BE2C (cell line): ENCODE measurements at regions not wholly inside any gene's neighbourhood (a gene's known extent, or its start where the extent isn't known, plus 50 kb on each side); places are given as distances from the start of the nearest gene placed in this dataset.
A peak's percentile ranks its signal among the peaks of the same experiment; 100 is the strongest.

Experiments
- DNase-seq: peaks from one replicate; pipeline ENCODE4 v3.0.0-alpha.2; 2020
- H3K27me3 ChIP-seq: fragments of 250-450 bp; sonication (Bioruptor Pico); 2 replicates; pipeline ENCODE4 v1.5.1; 2020; ENCODE audit warnings: mild to moderate bottlenecking
- H3K36me3 ChIP-seq: fragments of 250-450 bp; sonication (Bioruptor Pico); 2 replicates; pipeline ENCODE4 v1.5.1; 2020; ENCODE audit warnings: mild to moderate bottlenecking
- H3K4me1 ChIP-seq: fragments of 250-450 bp; sonication (Bioruptor Pico); 2 replicates; pipeline ENCODE4 v1.5.1; 2020
- H3K4me3 ChIP-seq: 2 replicates; pipeline ENCODE4 v1.5.1; 2011; ENCODE audit warnings: low read depth, low read length
- H3K9me3 ChIP-seq: fragments of 250-450 bp; sonication (Bioruptor Pico); 2 replicates; pipeline ENCODE4 v1.5.1; 2020
- TF ChIP-seq, protein P1 (sequence below): IDR thresholded peaks from 2 replicates; pipeline ENCODE4 v1.5.1; 2012; ENCODE audit warnings: mild to moderate bottlenecking, low read depth, low read length

DNA sequence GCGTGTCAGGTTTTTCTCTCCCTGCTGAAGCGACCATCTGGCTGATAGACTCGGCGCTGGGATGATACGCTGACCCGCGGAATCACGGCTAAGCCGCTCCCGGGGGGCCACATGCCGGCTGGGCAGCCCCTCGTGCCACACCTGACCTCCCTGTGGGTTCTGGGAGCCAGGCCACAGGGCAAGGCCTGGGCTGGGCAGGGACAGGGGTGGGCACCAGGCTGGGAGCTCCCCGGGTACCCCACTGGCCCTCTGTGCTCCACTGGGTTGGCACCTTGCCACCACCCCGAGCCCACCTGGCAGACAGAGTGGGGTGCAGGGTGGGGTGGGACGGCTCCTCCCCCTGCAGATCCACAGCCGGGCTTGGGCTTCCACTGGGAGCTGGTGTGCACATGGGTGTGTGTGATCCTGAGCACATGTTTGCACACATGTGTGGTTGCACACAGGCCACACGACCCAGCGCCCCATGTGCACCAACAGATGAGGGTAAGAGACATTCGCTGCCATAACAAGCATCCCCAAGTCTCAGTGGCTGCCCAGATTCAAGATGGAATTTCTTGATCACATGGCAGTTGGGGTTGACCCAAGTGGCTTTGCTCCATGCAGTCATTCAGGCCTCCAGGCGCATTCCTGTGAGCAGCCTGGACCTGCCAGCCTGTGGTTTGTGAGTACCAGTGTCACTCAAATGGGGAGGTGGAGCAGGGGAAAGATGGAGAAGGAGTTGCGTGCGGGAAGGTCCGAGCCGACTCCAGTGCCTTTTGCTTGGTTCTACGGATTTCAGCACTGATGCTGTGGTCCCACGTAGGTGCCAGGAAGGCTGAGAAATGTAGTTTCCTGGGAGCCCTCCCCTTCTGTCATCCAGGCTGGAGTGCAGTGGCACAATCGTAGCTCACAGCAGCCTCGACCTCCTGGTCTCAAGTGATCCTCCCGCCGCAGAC is 79.7 kb downstream of the UNCX start:
- TF ChIP-seq, protein P1, sequence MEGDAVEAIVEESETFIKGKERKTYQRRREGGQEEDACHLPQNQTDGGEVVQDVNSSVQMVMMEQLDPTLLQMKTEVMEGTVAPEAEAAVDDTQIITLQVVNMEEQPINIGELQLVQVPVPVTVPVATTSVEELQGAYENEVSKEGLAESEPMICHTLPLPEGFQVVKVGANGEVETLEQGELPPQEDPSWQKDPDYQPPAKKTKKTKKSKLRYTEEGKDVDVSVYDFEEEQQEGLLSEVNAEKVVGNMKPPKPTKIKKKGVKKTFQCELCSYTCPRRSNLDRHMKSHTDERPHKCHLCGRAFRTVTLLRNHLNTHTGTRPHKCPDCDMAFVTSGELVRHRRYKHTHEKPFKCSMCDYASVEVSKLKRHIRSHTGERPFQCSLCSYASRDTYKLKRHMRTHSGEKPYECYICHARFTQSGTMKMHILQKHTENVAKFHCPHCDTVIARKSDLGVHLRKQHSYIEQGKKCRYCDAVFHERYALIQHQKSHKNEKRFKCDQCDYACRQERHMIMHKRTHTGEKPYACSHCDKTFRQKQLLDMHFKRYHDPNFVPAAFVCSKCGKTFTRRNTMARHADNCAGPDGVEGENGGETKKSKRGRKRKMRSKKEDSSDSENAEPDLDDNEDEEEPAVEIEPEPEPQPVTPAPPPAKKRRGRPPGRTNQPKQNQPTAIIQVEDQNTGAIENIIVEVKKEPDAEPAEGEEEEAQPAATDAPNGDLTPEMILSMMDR: no peak
- Histone ChIP-seq H3K27me3 (peaks cover 25% of the 10 kb centered on the region), H3K4me1 (no peaks in the 10 kb centered on the region), H3K9me3 (no peaks in the 10 kb centered on the region; the same call in 1 of the 2 replicates), H3K36me3 (no peaks in the 10 kb centered on the region), H3K4me3 (no peak overlapping the region)
- peak; percentile 10 for DNase-seq

DNA sequence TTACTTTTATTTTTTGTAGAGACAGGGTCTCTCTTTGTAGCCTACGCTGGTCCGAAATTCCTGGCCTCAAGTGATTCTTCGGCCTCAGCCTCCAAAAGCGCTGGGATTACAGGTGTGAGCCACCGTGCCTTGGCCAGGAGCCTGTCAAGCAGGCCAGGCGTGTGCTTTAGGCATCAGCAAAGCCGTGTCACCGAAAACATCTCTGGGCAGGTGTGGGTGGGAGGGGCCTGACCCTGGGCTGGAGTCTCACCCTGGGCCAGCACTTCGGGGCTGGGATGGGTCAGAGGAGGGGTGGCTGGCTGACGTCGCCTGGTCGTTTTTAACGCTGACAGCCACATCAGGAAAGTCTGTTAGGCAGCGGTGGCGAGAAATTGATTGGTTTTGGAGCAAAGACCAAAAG is 80.9 kb downstream of the UNCX start:
- no peak overlapping the region for H3K4me3 ChIP-seq
- TF ChIP-seq, protein P1: no peak
- H3K4me1 ChIP-seq: no peaks in the 10 kb centered on the region
- no peaks in the 10 kb centered on the region for H3K36me3 ChIP-seq
- H3K9me3 ChIP-seq: no peaks in the 10 kb centered on the region; the same call in 1 of the 2 replicates
- peak; percentile 4 for DNase-seq
- H3K27me3 ChIP-seq: peaks cover 30% of the 10 kb centered on the region

DNA sequence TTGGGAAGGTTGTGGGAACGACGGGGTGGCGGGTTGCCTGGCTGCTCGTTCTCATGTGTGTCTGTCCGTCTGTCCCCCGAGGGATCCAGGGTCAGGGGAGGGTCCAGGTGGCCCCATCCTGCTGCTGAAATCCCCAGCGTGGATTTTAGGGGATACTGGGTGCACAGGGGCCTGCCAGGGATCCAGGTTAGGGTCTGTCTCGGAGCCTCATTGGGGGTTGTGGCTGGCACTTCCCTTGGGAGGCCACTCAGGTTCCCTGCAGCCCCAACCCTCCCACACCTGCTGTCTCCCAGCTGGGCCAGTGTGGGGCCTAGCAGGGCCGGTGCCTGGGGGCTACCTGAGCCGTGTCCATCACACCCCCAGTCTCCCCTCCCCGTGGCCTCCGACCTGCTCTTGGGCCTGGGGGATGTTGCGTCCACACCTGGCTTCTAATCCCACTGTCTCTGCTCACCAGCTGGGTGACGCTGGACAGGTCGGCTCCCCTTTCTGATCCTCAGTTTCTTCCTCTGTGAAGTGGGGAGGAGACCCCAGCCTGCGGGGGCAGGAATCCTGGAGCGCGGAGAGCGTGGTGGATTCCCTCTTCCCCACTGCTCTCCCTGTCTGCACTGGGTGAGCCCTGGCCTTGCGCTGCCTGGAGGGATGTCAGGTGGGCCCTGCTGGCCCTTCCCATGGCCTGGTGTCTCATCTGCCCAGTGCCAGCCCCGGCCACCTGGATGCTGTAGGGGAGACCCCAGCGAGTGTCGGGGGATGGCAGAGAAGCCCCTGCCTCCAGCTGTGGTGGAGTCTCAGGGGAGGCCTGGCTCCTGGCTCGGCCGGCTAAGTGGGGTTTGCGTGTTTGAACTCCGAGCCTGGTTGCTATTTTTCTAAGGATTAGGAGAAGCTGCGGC is 81.6 kb downstream of the UNCX start:
- Histone ChIP-seq H3K4me1 (no peaks in the 10 kb centered on the region), H3K27me3 (peaks cover 30% of the 10 kb centered on the region), H3K4me3 (no peak overlapping the region), H3K9me3 (no peaks in the 10 kb centered on the region), H3K36me3 (no peaks in the 10 kb centered on the region)
- TF ChIP-seq, protein P1: no peak
- DNase-seq: no peak

DNA sequence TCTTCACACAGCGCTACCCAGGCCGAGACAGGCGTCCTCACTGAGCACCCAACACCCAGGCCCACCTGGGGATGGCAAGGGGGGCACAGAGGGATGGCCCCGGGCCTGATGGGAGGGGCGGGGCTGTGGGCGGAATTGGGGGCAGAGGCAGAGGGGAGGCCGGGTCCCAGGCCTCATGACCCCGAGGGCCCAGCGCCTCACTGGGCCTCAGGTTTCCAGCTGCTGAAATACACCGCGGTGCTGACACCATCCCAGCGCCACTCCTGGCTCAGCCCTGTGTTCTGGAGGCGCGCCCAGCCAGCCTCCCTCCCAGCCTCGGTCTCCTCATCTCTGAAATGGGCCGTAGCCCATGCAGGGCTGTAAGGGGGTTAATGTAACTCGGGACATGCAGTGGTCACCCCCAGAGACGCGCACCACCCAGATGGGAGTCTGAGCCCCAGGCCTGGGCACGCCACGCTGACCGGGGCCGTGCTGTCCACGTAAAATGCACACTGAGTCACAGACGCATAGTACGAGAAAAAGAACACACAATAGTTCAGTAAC is 82.3 kb downstream of the UNCX start:
- no peak overlapping the region for H3K4me3 ChIP-seq
- peaks cover 30% of the 10 kb centered on the region for H3K27me3 ChIP-seq
- no peak for DNase-seq

DNA sequence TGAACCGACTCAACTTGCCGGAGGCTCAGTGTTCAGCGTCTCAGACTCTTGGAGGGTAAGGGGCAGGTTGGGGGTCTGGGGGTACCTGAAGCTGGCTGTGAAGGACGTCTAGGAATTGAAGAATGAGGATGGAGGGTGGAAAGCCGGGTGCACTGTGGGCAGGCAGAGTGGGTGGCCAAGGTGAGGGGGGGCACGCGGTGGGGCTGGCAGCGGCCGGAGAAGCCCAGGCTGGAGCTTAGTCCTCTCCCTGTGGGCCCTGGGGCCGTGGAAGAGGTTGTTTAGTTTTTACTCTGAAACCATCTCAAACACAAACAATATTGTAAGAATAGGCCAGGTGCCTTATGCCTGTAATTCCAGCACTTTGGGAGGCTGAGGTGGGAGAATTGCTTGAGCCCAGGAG is 83.4 kb downstream of the UNCX start:
- peaks cover 35% of the 10 kb centered on the region for H3K27me3 ChIP-seq
- H3K36me3 ChIP-seq: no peaks in the 10 kb centered on the region
- no peak for DNase-seq
- TF ChIP-seq, protein P1: no peak
- no peaks in the 10 kb centered on the region; the same call in 1 of the 2 replicates for H3K9me3 ChIP-seq
- no peak overlapping the region for H3K4me3 ChIP-seq
- H3K4me1 ChIP-seq: no peaks in the 10 kb centered on the region

More for the DNA sequence above, 82.3 kb downstream of the UNCX start:
- Histone ChIP-seq H3K9me3 (no peaks in the 10 kb centered on the region), H3K36me3 (no peaks in the 10 kb centered on the region), H3K4me1 (no peaks in the 10 kb centered on the region)
- TF ChIP-seq, protein P1: no peak
